DMS114 treated with DMSO at 0.1 percent for 48 hours (cell line): ENCODE measurements at regions not wholly inside any gene's neighbourhood (a gene's known extent, or its start where the extent isn't known, plus 50 kb on each side); places are given as distances from the start of the nearest gene placed in this dataset.
"Not testable (repeated sequence)": the region's sequence is repeated elsewhere in the genome, so short reads cannot be mapped to it uniquely, and the experiment has no call there.

Source experiments
- DNase-seq: peaks from one replicate; lab custom pipeline; 2025; ENCODE audit not compliant: unreplicated experiment; lab: John Stamatoyannopoulos, UW

GRCh38 chr2:16374671-16375070 is 291.0 kb downstream of the CYRIA start:
- no peak for DNase-seq

GRCh38 chr2:16373341-16373740 is 292.3 kb downstream of the CYRIA start:
- DNase-seq = no peak

- no peak for DNase-seq
Measured at GRCh38 chr2:16371751-16372150, 293.9 kb downstream of the CYRIA start.

- DNase-seq = no peak
Measured at GRCh38 chr2:16368951-16369350, 296.7 kb downstream of the CYRIA start.

- DNase-seq = no peak
Measured at GRCh38 chr2:16368328-16368727, 297.3 kb downstream of the CYRIA start.

GRCh38 chr2:16365366-16365765 is 300.3 kb downstream of the CYRIA start:
- no peak for DNase-seq

GRCh38 chr2:16363581-16363980 is 302.1 kb downstream of the CYRIA start:
- DNase-seq = no peak

GRCh38 chr2:16362611-16363010 is 303.0 kb downstream of the CYRIA start:
- no peak for DNase-seq

- DNase-seq = no peak
Measured at GRCh38 chr2:16361261-16361995, 304.2 kb downstream of the CYRIA start.

- no peak for DNase-seq
Measured at GRCh38 chr2:16359961-16360360, 305.7 kb downstream of the CYRIA start.

- DNase-seq = no peak
Measured at GRCh38 chr2:16357188-16357587, 308.4 kb downstream of the CYRIA start.

GRCh38 chr2:16351541-16351940 is 314.1 kb downstream of the CYRIA start:
- no peak for DNase-seq

GRCh38 chr2:16351137-16351536 is 314.5 kb downstream of the CYRIA start:
- no peak for DNase-seq

- DNase-seq = no peak
Measured at GRCh38 chr2:16350211-16350610, 315.4 kb downstream of the CYRIA start.

- DNase-seq = no peak
Measured at GRCh38 chr2:16349811-16350210, 315.8 kb downstream of the CYRIA start.

- no peak for DNase-seq
Measured at GRCh38 chr2:16348821-16349515, 316.7 kb downstream of the CYRIA start.

- DNase-seq = no peak
Measured at GRCh38 chr2:16346671-16347070, 319.0 kb downstream of the CYRIA start.

- DNase-seq = not testable (repeated sequence)
Measured at GRCh38 chr2:16345231-16345630, 320.4 kb downstream of the CYRIA start.

GRCh38 chr2:16339206-16339605 is 326.4 kb downstream of the CYRIA start:
- no peak for DNase-seq

GRCh38 chr2:16338026-16338425 is 327.6 kb downstream of the CYRIA start:
- DNase-seq = no peak

- no peak for DNase-seq
Measured at GRCh38 chr2:16336916-16337315, 328.7 kb downstream of the CYRIA start.

- no peak for DNase-seq
Measured at GRCh38 chr2:16336491-16336890, 329.1 kb downstream of the CYRIA start.

GRCh38 chr2:16335947-16336346 is 329.7 kb downstream of the CYRIA start:
- no peak for DNase-seq
